ENCODE measurements at regions not wholly inside any gene's neighbourhood (a gene's known extent, or its start where the extent isn't known, plus 50 kb on each side); places are given as distances from the start of the nearest gene placed in this dataset.

GRCh38 chr4:31185014-31185585 is 464.9 kb downstream of the PCDH7 start:
- ATAC-seq: no peak
- TF ChIP-seq BACH2 (CRISPR knock-in tag; IDR thresholded peaks at IDR 0.05; ENCODE audit: borderline replicate concordance) (no peak), ZNF70 (CRISPR knock-in tag; IDR thresholded peaks at IDR 0.05) (no peak), PPARA (CRISPR knock-in tag; IDR thresholded peaks at IDR 0.05; ENCODE audit: borderline replicate concordance) (no peak), ESRRG (CRISPR knock-in tag; IDR thresholded peaks at IDR 0.05) (no peak)
- TF ChIP-seq, protein P1, sequence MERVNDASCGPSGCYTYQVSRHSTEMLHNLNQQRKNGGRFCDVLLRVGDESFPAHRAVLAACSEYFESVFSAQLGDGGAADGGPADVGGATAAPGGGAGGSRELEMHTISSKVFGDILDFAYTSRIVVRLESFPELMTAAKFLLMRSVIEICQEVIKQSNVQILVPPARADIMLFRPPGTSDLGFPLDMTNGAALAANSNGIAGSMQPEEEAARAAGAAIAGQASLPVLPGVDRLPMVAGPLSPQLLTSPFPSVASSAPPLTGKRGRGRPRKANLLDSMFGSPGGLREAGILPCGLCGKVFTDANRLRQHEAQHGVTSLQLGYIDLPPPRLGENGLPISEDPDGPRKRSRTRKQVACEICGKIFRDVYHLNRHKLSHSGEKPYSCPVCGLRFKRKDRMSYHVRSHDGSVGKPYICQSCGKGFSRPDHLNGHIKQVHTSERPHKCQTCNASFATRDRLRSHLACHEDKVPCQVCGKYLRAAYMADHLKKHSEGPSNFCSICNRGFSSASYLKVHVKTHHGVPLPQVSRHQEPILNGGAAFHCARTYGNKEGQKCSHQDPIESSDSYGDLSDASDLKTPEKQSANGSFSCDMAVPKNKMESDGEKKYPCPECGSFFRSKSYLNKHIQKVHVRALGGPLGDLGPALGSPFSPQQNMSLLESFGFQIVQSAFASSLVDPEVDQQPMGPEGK (CRISPR knock-in tag; IDR thresholded peaks at IDR 0.05; ENCODE audit: borderline replicate concordance): no peak
- TF ChIP-seq, protein P2, sequence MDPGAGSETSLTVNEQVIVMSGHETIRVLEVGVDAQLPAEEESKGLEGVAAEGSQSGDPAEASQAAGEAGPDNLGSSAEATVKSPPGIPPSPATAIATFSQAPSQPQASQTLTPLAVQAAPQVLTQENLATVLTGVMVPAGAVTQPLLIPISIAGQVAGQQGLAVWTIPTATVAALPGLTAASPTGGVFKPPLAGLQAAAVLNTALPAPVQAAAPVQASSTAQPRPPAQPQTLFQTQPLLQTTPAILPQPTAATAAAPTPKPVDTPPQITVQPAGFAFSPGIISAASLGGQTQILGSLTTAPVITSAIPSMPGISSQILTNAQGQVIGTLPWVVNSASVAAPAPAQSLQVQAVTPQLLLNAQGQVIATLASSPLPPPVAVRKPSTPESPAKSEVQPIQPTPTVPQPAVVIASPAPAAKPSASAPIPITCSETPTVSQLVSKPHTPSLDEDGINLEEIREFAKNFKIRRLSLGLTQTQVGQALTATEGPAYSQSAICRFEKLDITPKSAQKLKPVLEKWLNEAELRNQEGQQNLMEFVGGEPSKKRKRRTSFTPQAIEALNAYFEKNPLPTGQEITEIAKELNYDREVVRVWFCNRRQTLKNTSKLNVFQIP (CRISPR knock-in tag; IDR thresholded peaks at IDR 0.05; ENCODE audit: borderline replicate concordance, low read depth): no peak

DNA sequence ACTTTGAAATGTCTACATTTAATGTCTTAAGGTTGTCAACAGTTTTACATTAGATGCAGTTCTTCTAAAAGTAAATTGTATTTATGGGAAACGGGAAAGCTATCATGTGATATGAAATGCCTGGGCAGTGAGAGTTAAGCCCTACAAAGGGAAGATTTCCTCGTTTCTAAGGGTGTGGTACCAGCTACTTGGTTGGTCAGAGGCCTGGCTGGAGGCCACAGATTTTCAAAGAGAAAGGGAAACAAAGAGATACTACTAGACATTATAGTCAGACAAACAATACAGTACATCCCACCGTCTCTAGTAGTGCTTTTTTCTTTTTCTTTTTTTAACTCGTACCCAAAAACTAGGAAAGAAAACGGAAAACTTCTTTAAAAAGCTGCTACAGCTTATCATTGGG is 467.8 kb downstream of the PCDH7 start:
- no peak for ATAC-seq

GRCh38 chr4:31189938-31190337 is 469.8 kb downstream of the PCDH7 start:
- ATAC-seq: no peak
- TF ChIP-seq RARB (CRISPR knock-in tag; IDR thresholded peaks at IDR 0.05) (no peak), ZC3H10 (CRISPR knock-in tag; IDR thresholded peaks at IDR 0.05) (no peak), CSDC2 (CRISPR knock-in tag; IDR thresholded peaks at IDR 0.05) (no peak), GLIS3 (CRISPR knock-in tag; IDR thresholded peaks at IDR 0.05) (no peak), TSHZ2 (CRISPR knock-in tag; IDR thresholded peaks at IDR 0.05) (no peak), ISL1 (CRISPR knock-in tag; IDR thresholded peaks at IDR 0.05) (no peak), ESRRG (CRISPR knock-in tag; IDR thresholded peaks at IDR 0.05) (no peak), SNAI2 (CRISPR knock-in tag; IDR thresholded peaks at IDR 0.05) (no peak)
- TF ChIP-seq, protein P1 (CRISPR knock-in tag; IDR thresholded peaks at IDR 0.05; ENCODE audit: borderline replicate concordance): no peak
- TF ChIP-seq, protein P2 (CRISPR knock-in tag; IDR thresholded peaks at IDR 0.05; ENCODE audit: borderline replicate concordance, low read depth): no peak

More for the DNA sequence above, 467.8 kb downstream of the PCDH7 start:
- TF ChIP-seq PPARA (CRISPR knock-in tag; IDR thresholded peaks at IDR 0.05; ENCODE audit: borderline replicate concordance) (no peak), GLIS3 (CRISPR knock-in tag; IDR thresholded peaks at IDR 0.05) (no peak), ISL1 (CRISPR knock-in tag; IDR thresholded peaks at IDR 0.05) (no peak), ZFP3 (CRISPR knock-in tag; IDR thresholded peaks at IDR 0.05) (no peak), CSDC2 (CRISPR knock-in tag; IDR thresholded peaks at IDR 0.05) (no peak), TCF4 (CRISPR knock-in tag; IDR thresholded peaks at IDR 0.05; ENCODE audit: borderline replicate concordance) (no peak), OSR1 (CRISPR knock-in tag; IDR thresholded peaks at IDR 0.05) (no peak), RARB (CRISPR knock-in tag; IDR thresholded peaks at IDR 0.05) (no peak), ZFP30 (CRISPR knock-in tag; IDR thresholded peaks at IDR 0.05) (no peak), BACH2 (CRISPR knock-in tag; IDR thresholded peaks at IDR 0.05; ENCODE audit: borderline replicate concordance) (no peak), ZNF8 (CRISPR knock-in tag; IDR thresholded peaks at IDR 0.05) (no peak), ESRRG (CRISPR knock-in tag; IDR thresholded peaks at IDR 0.05) (no peak), ZNF70 (CRISPR knock-in tag; IDR thresholded peaks at IDR 0.05) (no peak), ARNTL (CRISPR knock-in tag; IDR thresholded peaks at IDR 0.05; ENCODE audit: borderline replicate concordance, low read depth) (no peak), CREB5 (CRISPR knock-in tag; IDR thresholded peaks at IDR 0.05; ENCODE audit: low read depth) (no peak), TOX (CRISPR knock-in tag; IDR thresholded peaks at IDR 0.05; ENCODE audit: borderline replicate concordance) (no peak)
- TF ChIP-seq, protein P3, sequence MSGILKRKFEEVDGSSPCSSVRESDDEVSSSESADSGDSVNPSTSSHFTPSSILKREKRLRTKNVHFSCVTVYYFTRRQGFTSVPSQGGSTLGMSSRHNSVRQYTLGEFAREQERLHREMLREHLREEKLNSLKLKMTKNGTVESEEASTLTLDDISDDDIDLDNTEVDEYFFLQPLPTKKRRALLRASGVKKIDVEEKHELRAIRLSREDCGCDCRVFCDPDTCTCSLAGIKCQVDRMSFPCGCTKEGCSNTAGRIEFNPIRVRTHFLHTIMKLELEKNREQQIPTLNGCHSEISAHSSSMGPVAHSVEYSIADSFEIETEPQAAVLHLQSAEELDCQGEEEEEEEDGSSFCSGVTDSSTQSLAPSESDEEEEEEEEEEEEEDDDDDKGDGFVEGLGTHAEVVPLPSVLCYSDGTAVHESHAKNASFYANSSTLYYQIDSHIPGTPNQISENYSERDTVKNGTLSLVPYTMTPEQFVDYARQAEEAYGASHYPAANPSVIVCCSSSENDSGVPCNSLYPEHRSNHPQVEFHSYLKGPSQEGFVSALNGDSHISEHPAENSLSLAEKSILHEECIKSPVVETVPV (CRISPR knock-in tag; IDR thresholded peaks at IDR 0.05): no peak
- TF ChIP-seq, protein P2 (CRISPR knock-in tag; IDR thresholded peaks at IDR 0.05; ENCODE audit: borderline replicate concordance, low read depth): no peak

Measured in SK-N-SH treated with all-trans-retinoic acid at 6 μM for 48 hours (cell line).